ENCODE measurements at regions not wholly inside any gene's neighbourhood (a gene's known extent, or its start where the extent isn't known, plus 50 kb on each side); places are given as distances from the start of the nearest gene placed in this dataset.
"Not testable (repeated sequence)": the region's sequence is repeated elsewhere in the genome, so short reads cannot be mapped to it uniquely, and the experiment has no call there.

GRCh38 chr7:49614974-49615373, 158.5 kb upstream of the VWC2 start:
- not testable (repeated sequence) for DNase-seq

- DNase-seq = no peak
Measured at GRCh38 chr7:49618028-49618427, 155.4 kb upstream of the VWC2 start.

GRCh38 chr7:49623943-49624342, 149.5 kb upstream of the VWC2 start:
- DNase-seq = no peak

- DNase-seq = no peak
Measured at GRCh38 chr7:49624611-49625010, 148.8 kb upstream of the VWC2 start.

- DNase-seq = no peak
Measured at GRCh38 chr7:49630513-49630912, 142.9 kb upstream of the VWC2 start.

- no peak for DNase-seq
Measured at GRCh38 chr7:49631071-49631815, 142.2 kb upstream of the VWC2 start.

- DNase-seq = no peak
Measured at GRCh38 chr7:49631960-49632359, 141.5 kb upstream of the VWC2 start.

GRCh38 chr7:49635800-49636199, 137.6 kb upstream of the VWC2 start:
- no peak for DNase-seq

- no peak for DNase-seq
Measured at GRCh38 chr7:49636400-49636799, 137.0 kb upstream of the VWC2 start.

- no peak for DNase-seq
Measured at GRCh38 chr7:49638166-49638565, 135.3 kb upstream of the VWC2 start.

- no peak for DNase-seq
Measured at GRCh38 chr7:49639068-49639593, 134.3 kb upstream of the VWC2 start.

- DNase-seq = no peak
Measured at GRCh38 chr7:49639808-49640207, 133.6 kb upstream of the VWC2 start.

GRCh38 chr7:49643321-49643720, 130.1 kb upstream of the VWC2 start:
- no peak for DNase-seq

- no peak for DNase-seq
Measured at GRCh38 chr7:49643736-49644135, 129.7 kb upstream of the VWC2 start.

GRCh38 chr7:49644396-49645166, 128.9 kb upstream of the VWC2 start:
- DNase-seq = no peak

- no peak for DNase-seq
Measured at GRCh38 chr7:49645296-49645695, 128.1 kb upstream of the VWC2 start.

GRCh38 chr7:49660170-49660783, 113.2 kb upstream of the VWC2 start:
- no peak for DNase-seq

- DNase-seq = no peak
Measured at GRCh38 chr7:49660976-49661375, 112.5 kb upstream of the VWC2 start.

- not testable (repeated sequence) for DNase-seq
Measured at GRCh38 chr7:49665963-49666362, 107.5 kb upstream of the VWC2 start.

GRCh38 chr7:49666764-49667163, 106.7 kb upstream of the VWC2 start:
- DNase-seq = no peak

GRCh38 chr7:49669285-49669684, 104.2 kb upstream of the VWC2 start:
- DNase-seq = no peak

- no peak for DNase-seq
Measured at GRCh38 chr7:49669692-49670260, 103.7 kb upstream of the VWC2 start.

GRCh38 chr7:49670991-49671390, 102.4 kb upstream of the VWC2 start:
- DNase-seq = no peak
